Psoas muscle (tissue), 7 donors: ENCODE measurements at regions not wholly inside any gene's neighbourhood (a gene's known extent, or its start where the extent isn't known, plus 50 kb on each side); places are given as distances from the start of the nearest gene placed in this dataset.
"Not testable (repeated sequence)": the region's sequence is repeated elsewhere in the genome, so short reads cannot be mapped to it uniquely, and the experiment has no call there.

Source experiments
- ATAC-seq, 4 donors: fragments of 200-7000 bp; cut with Tn5 transposase; one replicate each; pipeline ENCODE4 v1.9.1; 2020; ENCODE audit warnings: moderate library complexity in 3 of 4, mild to moderate bottlenecking in 2 of 4
- DNase-seq, 2 donors: peaks; one replicate each; pipeline ENCODE4 v3.0.0-alpha.2; 2020
- H3K27ac ChIP-seq: fragments of 200-600 bp; one replicate; pipeline ENCODE4 v1.8.0; 2022
- H3K27me3 ChIP-seq, 3 donors: fragments of 200-600 bp in 1 of 3; one replicate each; pipeline versions ENCODE4 v1.6.1 to v1.8.0; 2013 to 2022; ENCODE audit warnings: low read length in 2 of 3, mild to moderate bottlenecking in 2 of 3, moderate library complexity in 1 of 3; ENCODE audit not compliant: insufficient read depth in 3 of 3
- H3K36me3 ChIP-seq, 2 donors: fragments of 200-600 bp in 1 of 2; one replicate each; pipeline versions ENCODE4 v1.6.1 to v1.8.0; 2013 to 2022; ENCODE audit warnings: low read depth in 1 of 2, mild to moderate bottlenecking in 1 of 2, moderate library complexity in 1 of 2; ENCODE audit not compliant: insufficient read depth in 1 of 2
- H3K4me1 ChIP-seq: fragments of 200-600 bp; one replicate; pipeline ENCODE4 v1.8.0; 2022
- H3K4me3 ChIP-seq: fragments of 200-600 bp; one replicate; pipeline ENCODE4 v1.8.0; 2022; ENCODE audit warnings: mild to moderate bottlenecking
- H3K9me3 ChIP-seq: fragments of 200-600 bp; one replicate; pipeline ENCODE4 v1.8.0; 2022
- whole genome bisulfite sequencing, 3 donors: extraction: QIAGEN DNeasy Blood & Tissue Kit; methylation state at CpG; one replicate each; pipeline versions ENCODE4 v1.1.6 to v1.1.7; 2013; 5-methylcytosine and 5-hydroxymethylcytosine counted together
- intact Hi-C, 2 donors: fragments of 100-400 bp; cut with DNase I; formaldehyde crosslinking; loops; one replicate each; pipeline versions ENCODE4 v1.11.0 to v1.14.2; 2022
- TF ChIP-seq, protein P1 (sequence below): fragments of 200-600 bp; IDR thresholded peaks from one replicate; pipeline ENCODE4 v1.8.0; 2022; ENCODE audit warnings: antibody characterized with exemption
- donor health status: healthy with polysubstance abuse.
- donor health status: DM: no; HTN: no; CAD: no; lungs with moderate emphysema.
- donor health status: Bipolar disorder and iron deficiency.
- donor health status: healthy.
- donor health status: DM: yes; HTN: yes; CAD: no.
- donor health status: DM: no; HTN: no; CAD: no.
- donor health status: DM: yes; HTN: yes; CAD: no.

DNA sequence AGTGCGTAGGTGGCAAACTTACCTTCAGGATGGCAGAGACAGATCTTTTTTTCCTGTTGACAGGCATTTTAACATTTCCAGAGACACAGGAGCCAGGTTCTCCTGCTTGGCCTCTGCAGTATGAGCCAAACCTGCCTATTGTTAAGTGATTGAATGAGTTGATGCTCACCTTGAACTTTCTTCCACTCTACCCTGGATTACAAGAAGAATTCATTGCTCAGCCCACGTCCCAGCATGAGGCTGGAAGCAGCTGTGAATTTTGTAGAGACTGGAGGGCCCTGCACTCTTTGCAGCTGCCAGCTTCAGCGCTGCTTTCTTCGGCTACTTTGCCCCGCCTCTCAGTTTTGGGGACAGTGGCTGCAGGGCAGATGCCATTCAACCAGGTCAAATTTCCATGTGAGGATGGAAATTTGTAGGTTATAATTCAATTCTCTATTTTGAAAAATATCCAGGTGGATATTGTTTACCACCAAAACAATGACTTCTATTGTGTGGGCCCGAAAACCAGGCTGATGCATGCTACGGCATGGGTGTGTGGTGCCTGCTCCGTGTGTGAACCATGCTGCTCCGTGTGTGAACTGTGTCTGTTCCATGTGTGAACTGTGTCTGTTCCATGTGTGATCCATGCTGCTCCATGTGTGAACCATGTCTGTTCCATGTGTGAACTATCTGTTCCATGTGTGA lies 75.2 kb upstream of the METTL9 start:
- intact Hi-C loops, result no loop called here
- Histone ChIP-seq H3K4me3 (no peak overlapping the region), H3K9me3 (no peaks in the 10 kb centered on the region), H3K27ac (no peak overlapping the region), H3K4me1 (no peaks in the 10 kb centered on the region), H3K27me3 (no peaks in the 10 kb centered on the region), H3K36me3 (no peaks in the 10 kb centered on the region)
- ATAC-seq (no peak), DNase-seq (peak in 1 of 2 donors; percentile 40)
- WGBS, 3 donors, result 82 to 91% (median 86%) methylated on average over 9 of the region's 9 CpGs
- TF ChIP-seq, protein P1, sequence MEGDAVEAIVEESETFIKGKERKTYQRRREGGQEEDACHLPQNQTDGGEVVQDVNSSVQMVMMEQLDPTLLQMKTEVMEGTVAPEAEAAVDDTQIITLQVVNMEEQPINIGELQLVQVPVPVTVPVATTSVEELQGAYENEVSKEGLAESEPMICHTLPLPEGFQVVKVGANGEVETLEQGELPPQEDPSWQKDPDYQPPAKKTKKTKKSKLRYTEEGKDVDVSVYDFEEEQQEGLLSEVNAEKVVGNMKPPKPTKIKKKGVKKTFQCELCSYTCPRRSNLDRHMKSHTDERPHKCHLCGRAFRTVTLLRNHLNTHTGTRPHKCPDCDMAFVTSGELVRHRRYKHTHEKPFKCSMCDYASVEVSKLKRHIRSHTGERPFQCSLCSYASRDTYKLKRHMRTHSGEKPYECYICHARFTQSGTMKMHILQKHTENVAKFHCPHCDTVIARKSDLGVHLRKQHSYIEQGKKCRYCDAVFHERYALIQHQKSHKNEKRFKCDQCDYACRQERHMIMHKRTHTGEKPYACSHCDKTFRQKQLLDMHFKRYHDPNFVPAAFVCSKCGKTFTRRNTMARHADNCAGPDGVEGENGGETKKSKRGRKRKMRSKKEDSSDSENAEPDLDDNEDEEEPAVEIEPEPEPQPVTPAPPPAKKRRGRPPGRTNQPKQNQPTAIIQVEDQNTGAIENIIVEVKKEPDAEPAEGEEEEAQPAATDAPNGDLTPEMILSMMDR, result no peak

DNA sequence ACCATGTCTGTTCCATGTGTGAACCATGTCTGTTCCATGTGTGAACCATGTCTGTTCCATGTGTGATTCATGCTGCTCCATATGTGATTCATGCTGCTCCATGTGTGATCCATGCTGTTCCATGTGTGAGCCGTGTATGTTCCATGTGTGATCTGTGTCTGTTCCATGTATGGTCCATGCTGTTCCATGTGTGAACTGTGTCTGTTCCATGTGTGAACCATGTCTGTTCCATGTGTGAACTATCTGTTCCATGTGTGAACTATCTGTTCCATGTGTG lies 74.7 kb upstream of the METTL9 start:
- DNase-seq, H3K27me3 ChIP-seq, H3K4me3 ChIP-seq, H3K9me3 ChIP-seq, H3K36me3 ChIP-seq, ATAC-seq, H3K27ac ChIP-seq, H3K4me1 ChIP-seq, intact Hi-C loops: not testable (repeated sequence)
- 98 to 100% (median 100%) methylated on average over 1 of the region's 1 CpG for WGBS, 3 donors

DNA sequence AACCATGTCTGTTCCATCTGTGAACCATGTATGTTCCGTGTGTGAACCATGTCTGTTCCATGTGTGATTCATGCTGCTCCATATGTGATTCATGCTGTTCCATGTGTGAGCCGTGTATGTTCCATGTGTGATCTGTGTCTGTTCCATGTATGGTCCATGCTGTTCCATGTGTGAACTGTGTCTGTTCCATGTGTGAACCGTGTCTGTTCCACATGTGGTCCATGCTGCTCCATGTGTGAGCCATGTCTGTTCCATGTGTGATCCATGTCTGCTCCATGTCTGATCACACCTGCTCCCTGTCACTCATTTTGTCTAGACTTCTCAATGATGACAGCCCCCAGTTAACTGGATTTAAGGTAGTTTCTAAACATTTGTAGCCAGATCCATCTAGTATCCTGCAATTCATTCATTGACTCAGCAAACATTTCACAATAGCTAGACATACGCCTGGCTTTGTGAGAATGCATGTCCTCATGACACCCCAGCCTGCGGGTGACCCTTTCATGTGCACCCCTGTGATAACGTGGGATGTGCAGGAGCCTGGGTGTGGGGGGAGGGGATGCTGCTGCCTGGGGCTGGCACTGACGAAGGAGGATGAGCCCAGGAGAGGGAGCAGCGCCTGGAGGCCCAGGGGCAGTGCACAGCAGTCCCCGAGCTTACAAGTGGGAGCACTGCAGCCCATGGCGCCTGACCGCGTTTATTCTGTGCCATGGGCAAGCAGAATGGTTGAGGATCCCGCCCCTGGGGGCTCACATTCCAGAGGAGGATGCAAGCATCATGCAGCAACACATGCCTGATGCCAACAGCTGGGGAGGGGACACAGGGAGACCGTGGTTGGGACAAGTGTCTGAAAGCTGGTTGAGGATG lies 74.1 kb upstream of the METTL9 start:
- H3K9me3 ChIP-seq, H3K4me3 ChIP-seq, intact Hi-C loops, H3K36me3 ChIP-seq, ATAC-seq, H3K27me3 ChIP-seq, H3K4me1 ChIP-seq, H3K27ac ChIP-seq: not testable (repeated sequence)
- 68 to 71% (median 68%) methylated on average over 14 of the region's 14 CpGs for WGBS, 3 donors
- DNase-seq, result peak in 1 of 2 donors; percentile 65

DNA sequence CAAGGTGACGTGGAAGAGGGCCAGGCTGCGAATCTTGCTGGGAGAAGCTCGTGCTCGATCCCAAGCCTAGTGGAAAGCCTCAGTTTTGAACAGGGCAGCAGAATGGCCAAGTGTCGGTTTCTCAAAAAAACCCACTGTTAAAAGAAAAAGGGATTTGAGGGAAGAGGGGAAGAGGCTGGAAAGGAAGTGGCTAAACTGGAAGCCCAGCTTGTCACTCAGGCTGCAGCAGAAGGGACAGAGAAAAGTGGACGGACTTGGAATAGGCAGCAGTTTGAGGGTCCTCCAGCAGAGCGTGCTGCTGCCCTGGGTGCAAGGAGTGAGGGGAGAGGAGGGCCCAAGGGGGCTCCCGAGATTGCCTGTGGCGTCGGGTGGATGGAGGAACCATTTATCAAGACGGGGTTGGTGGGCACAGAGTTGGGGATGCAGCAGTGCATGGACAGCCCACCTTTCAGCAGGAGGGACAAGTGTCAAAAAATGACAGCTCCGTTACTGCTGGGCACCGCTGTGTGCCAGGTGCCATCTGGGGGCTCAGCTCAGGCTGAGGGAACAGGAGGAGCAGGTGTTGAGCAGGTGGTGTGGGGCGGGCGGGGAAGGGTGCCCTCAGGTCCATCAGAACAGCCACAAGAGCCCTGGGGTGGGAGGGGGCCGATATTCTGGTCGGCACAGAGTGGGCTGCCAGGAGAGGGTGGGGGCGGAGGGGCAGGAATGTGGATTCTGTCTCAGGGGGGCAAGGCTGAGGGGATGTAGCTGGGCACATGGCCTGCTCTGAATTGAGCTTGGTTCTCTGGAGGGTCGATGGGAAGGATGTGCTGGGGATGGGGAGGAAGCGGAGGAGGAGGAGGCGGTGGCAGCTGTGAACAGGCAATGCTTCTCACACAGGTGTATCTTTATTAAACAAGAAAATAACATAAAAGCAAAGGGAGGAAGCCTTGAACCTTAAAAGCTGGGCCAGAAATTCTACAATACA lies 73.1 kb upstream of the METTL9 start:
- H3K9me3 ChIP-seq, H3K4me1 ChIP-seq, H3K27me3 ChIP-seq, H3K4me3 ChIP-seq, H3K36me3 ChIP-seq, H3K27ac ChIP-seq, intact Hi-C loops: not testable (repeated sequence)
- 72 to 75% (median 74%) methylated on average over 21 of the region's 21 CpGs for WGBS, 3 donors
- DNase-seq (peak in 1 of 2 donors; percentile 35), ATAC-seq (peak in 2 of 4 donors; percentile 20 to 23)

DNA sequence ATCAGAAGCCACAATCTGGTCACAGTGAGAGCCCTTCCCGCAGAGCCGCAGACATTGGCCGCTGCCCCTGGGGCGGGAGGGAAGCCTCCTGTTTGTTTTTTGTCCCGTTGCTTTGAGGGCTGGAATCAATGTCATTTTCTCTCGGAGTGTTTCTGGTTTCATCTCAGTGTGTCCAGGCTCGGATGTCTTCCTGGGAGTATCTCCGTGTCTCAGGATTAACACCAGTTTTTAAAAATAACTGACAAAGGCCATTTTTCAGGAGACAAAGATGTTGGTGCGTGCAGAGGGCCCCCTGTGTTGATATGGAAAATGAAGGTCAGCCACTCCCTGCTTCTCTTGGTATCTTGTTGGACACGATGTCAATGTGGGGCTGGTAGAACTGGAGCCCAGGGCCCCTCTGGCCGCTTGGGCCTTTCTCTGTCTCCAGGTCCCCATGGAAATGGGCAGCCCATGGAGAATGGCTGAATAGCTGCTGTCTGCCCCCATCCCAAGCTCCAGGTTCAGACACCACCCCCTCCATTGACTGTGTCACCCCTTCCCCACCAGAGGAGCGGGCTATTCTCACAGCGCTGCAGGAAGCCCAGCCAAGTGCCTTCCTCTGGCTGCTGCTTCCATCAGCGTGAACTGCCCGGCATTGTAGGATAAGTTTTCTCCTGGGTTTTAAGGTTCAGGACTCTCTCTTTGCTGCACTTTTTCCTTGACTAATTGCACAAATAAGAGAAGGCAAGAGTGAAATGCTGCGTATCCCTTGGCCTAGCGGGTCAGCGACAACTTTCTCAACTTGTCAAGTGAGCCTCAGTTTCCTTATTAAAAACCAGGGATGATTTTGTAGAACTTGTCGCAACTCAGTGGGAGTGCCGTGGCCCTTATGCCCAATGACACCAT lies 72.2 kb upstream of the METTL9 start:
- Histone ChIP-seq H3K4me1 (no peaks in the 10 kb centered on the region), H3K36me3 (no peaks in the 10 kb centered on the region), H3K27ac (no peak overlapping the region), H3K4me3 (no peak overlapping the region), H3K9me3 (no peaks in the 10 kb centered on the region), H3K27me3 (no peaks in the 10 kb centered on the region)
- 66 to 73% (median 68%) methylated on average over 20 of the region's 20 CpGs for WGBS, 3 donors
- DNase-seq (peak in 1 of 2 donors; percentile 31), ATAC-seq (no peak)
- intact Hi-C loops, result no loop called here
- TF ChIP-seq, protein P1, result no peak

DNA sequence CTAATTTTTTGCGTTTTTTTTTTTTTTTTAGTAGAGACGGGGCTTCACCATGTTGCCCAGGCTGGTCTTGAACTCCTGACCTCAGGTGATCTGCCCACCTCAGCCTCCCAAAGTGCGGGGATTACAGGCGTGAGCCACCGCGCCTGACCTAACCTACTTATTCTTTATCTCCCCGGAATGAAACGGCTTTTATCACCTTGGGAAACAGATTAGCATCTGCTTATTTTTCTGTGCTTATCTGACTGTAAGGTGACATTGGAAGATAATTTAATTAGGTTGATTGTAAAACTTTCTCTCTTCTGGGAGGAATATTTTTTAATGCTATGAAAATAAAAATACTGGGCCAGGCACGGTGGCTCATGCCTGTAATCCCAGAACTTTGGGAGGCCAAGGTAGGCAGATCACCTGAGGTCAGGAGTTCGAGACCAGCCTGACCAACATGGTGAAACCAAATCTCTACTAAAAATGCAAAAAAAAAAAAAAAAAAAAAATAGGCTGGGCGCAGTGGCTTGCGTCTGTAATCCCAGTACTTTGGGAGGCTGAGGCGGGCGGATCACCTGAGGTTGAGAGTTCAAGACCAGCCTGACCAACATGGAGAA lies 70.2 kb upstream of the METTL9 start:
- ATAC-seq, H3K27me3 ChIP-seq, H3K27ac ChIP-seq, H3K36me3 ChIP-seq, DNase-seq, H3K4me3 ChIP-seq, H3K4me1 ChIP-seq, H3K9me3 ChIP-seq, intact Hi-C loops: not testable (repeated sequence)
- 91 to 95% (median 91%) methylated on average over 14 of the region's 14 CpGs for WGBS, 3 donors

DNA sequence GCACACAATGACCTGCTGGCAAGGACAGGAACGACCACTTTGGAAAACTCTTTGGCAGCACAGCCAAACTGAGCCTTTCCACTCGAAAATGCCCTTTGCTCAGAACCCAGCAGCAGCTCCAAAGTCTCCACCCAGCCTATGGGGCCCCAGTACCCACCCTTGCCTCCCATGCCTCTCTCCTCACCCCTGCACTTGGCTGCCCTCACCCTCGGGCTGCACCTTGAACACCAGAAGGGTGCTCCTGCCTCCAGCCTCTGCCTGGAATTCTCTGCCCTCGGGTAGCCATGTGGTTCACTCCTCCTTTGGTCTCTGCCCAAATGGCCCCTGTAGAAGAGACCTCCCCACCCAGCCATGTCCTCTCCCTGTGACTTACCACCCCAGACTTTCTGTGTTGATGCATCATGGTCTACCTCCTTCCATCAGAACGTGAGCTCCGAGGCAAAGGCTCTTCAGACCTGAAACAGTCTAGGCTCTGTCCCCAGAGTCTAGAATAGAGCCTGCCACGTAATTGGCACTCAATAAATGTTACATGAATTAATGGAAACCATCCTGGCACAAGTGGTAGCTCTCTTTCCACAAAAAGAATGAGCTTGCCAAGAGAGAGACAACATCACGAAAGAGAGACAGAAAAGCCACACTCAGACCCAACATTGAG lies 68.5 kb upstream of the METTL9 start:
- peak in 2 of 4 donors; percentile 10 to 19 for ATAC-seq
- H3K27me3 ChIP-seq, H3K4me3 ChIP-seq, H3K4me1 ChIP-seq, intact Hi-C loops, H3K9me3 ChIP-seq, H3K36me3 ChIP-seq, H3K27ac ChIP-seq: not testable (repeated sequence)
- DNase-seq, result peak in 1 of 2 donors; percentile 30
- 50 to 71% (median 59%) methylated on average over 7 of the region's 8 CpGs for WGBS, 3 donors

DNA sequence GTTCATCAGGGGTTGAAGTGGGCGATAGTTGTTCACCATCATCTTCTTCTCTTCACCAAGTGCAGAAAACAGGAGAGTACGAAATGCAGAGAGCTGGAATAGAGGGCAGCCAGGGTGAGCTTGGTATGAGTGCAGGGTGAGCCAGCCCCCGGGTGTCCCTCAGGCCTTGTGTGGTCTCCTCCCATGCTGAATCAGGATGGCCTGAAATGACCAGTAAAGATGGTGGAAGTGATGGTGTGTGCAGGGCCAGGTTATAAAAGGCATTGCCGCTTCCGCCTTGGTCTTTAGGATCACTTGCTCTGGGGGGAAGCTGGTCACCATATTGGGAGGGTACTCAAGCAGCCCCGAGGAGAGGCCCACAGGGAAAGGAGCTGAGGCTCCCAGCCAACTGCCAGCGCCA lies 66.4 kb upstream of the METTL9 start:
- H3K9me3 ChIP-seq, intact Hi-C loops, ATAC-seq, H3K27ac ChIP-seq, H3K27me3 ChIP-seq, H3K36me3 ChIP-seq, H3K4me3 ChIP-seq, H3K4me1 ChIP-seq: not testable (repeated sequence)
- WGBS, 3 donors, result 90 to 91% (median 90%) methylated on average over 6 to 7 of the region's 7 CpGs
- DNase-seq, result peak in 1 of 2 donors; percentile 23
